Smooth muscle cell (in vitro differentiated cells): ENCODE measurements at regions not wholly inside any gene's neighbourhood (a gene's known extent, or its start where the extent isn't known, plus 50 kb on each side); places are given as distances from the start of the nearest gene placed in this dataset.

Source experiments
- DNase-seq: peaks from one replicate; lab custom pipeline; 2025; ENCODE audit not compliant: unreplicated experiment; lab: John Stamatoyannopoulos, UW
- H2AFZ ChIP-seq: fragments of 200-600 bp; sonication (generic); 2 replicates; pipeline ENCODE4 v1.6.0; 2016; ENCODE audit warnings: antibody characterized with exemption, low read depth, mild to moderate bottlenecking
- H3F3A ChIP-seq: fragments of 200-600 bp; sonication (generic); 2 replicates; pipeline ENCODE4 v1.6.0; 2017; ENCODE audit warnings: antibody characterized with exemption, low read depth
- H3K27ac ChIP-seq: fragments of 200-600 bp; sonication (generic); 2 replicates; pipeline ENCODE4 v1.5.1; 2016; ENCODE audit warnings: low read depth, mild to moderate bottlenecking
- H3K27me3 ChIP-seq: fragments of 200-600 bp; sonication (generic); 2 replicates; pipeline ENCODE4 v1.6.1; 2016; ENCODE audit warnings: low read depth, mild to moderate bottlenecking
- H3K36me3 ChIP-seq: fragments of 200-600 bp; sonication (generic); 2 replicates; pipeline ENCODE4 v1.5.1; 2016; ENCODE audit warnings: low read depth
- H3K4me1 ChIP-seq: fragments of 200-600 bp; sonication (generic); 2 replicates; pipeline ENCODE4 v1.5.1; 2016; ENCODE audit warnings: low read depth
- H3K4me2 ChIP-seq: fragments of 200-600 bp; sonication (generic); 2 replicates; pipeline ENCODE4 v1.6.0; 2016; ENCODE audit warnings: mild to moderate bottlenecking
- H3K4me3 ChIP-seq: fragments of 200-600 bp; sonication (generic); 2 replicates; pipeline ENCODE4 v1.5.1; 2016; ENCODE audit warnings: mild to moderate bottlenecking
- H3K79me2 ChIP-seq: fragments of 200-600 bp; sonication (generic); 2 replicates; pipeline ENCODE4 v1.6.0; 2016; ENCODE audit warnings: low read depth, mild to moderate bottlenecking
- H3K9ac ChIP-seq: fragments of 200-600 bp; sonication (generic); 2 replicates; pipeline ENCODE4 v1.6.0; 2016; ENCODE audit warnings: low read depth
- H3K9me3 ChIP-seq: fragments of 200-600 bp; sonication (generic); replicated peaks from 2 replicates; pipeline ENCODE4 v1.5.1; 2016; ENCODE audit warnings: low read depth
- H4K20me1 ChIP-seq: fragments of 200-600 bp; sonication (generic); 2 replicates; pipeline ENCODE4 v1.6.0; 2016; ENCODE audit warnings: low read depth
- WGBS: methylation state at CpG from one replicate; pipeline ENCODE4 v1.1.7; 2016; ENCODE audit warnings: low lambda C conversion rate; 5-methylcytosine and 5-hydroxymethylcytosine counted together
- TF ChIP-seq, protein P1 (sequence below): fragments of 200-600 bp; sonication (generic); IDR thresholded peaks from 2 replicates; pipeline ENCODE4 v1.5.1; 2017; ENCODE audit warnings: borderline replicate concordance, mild to moderate bottlenecking, antibody characterized with exemption; ENCODE audit not compliant: insufficient read depth, poor library complexity, severe bottlenecking

DNA sequence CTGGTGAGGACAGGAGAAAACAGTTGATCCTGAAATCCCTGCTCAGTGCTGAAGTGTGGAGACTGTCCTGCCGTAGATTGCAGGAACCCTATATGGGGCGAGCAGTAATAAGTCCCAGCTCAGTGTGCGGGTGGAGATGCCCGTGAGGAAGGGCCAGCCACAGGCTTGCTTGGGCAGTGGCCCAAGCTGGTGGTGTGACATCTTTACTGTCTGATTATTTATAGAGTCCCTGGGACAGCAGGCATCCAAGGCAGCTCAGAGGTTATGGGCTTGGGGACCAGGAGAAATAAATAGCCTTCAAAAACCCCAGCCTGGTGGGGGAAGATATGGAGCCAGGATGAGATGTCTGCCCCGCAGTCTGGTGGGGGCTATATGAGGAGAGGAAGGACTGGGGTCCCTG is 170.7 kb upstream of the POU3F1 start:
- no peak for DNase-seq
- H3K4me2 ChIP-seq, result no peak overlapping the region
- H4K20me1 ChIP-seq, result no peaks in the 10 kb centered on the region
- no peak overlapping the region for H2AFZ ChIP-seq
- no peaks in the 10 kb centered on the region for H3K9me3 ChIP-seq
- 88% methylated on average over 5 of the region's 5 CpGs for WGBS
- no peak overlapping the region for H3K9ac ChIP-seq
- no peaks in the 10 kb centered on the region for H3F3A ChIP-seq
- no peaks in the 10 kb centered on the region for H3K79me2 ChIP-seq
- no peaks in the 10 kb centered on the region for H3K36me3 ChIP-seq
- no peak overlapping the region for H3K27ac ChIP-seq
- peaks cover under 1% of the 10 kb centered on the region for H3K27me3 ChIP-seq
- TF ChIP-seq, protein P1, sequence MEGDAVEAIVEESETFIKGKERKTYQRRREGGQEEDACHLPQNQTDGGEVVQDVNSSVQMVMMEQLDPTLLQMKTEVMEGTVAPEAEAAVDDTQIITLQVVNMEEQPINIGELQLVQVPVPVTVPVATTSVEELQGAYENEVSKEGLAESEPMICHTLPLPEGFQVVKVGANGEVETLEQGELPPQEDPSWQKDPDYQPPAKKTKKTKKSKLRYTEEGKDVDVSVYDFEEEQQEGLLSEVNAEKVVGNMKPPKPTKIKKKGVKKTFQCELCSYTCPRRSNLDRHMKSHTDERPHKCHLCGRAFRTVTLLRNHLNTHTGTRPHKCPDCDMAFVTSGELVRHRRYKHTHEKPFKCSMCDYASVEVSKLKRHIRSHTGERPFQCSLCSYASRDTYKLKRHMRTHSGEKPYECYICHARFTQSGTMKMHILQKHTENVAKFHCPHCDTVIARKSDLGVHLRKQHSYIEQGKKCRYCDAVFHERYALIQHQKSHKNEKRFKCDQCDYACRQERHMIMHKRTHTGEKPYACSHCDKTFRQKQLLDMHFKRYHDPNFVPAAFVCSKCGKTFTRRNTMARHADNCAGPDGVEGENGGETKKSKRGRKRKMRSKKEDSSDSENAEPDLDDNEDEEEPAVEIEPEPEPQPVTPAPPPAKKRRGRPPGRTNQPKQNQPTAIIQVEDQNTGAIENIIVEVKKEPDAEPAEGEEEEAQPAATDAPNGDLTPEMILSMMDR, result no peak
- peaks cover 12% of the 10 kb centered on the region for H3K4me1 ChIP-seq
- no peak overlapping the region for H3K4me3 ChIP-seq

DNA sequence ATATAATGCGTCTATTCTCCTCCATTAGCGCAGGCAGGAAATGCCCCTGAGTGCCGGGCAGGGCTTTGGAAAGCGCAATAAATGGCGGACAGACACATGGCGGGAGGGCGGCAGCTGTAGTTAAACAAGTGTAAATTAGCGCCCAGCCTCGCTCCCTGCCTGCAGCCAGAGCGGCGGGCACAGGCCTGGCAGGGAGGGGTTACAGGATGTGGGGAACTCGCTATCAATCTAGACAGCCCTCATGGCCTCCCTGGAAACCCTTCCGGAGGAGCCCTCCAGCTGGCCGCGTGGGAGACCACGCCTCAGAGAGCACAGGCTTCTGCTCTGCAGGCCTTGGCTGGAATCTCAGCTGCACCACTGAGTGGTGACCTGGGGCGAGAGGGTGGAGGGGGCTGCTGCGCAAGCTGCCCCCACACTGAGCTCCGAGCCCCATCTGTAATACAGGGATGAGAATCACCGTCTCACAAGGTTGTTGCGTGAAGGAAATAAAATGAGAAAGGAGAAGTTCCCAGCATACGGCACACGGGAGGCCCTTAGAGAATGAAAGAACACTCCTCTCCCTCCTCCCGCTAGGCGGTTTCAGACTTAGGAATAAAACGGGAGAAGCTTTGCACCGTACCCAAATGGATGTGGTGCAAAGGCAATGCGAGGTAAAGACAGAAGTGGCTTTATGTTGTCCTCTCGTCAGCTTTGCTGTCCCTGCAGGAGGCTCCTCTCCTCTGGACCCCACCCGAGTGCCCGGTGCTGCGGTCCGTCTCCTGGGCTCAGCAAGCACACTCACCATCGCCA is 167.2 kb upstream of the POU3F1 start:
- whole genome bisulfite sequencing, result 92% methylated on average over 34 of the region's 34 CpGs
- H3K27me3 ChIP-seq, result peaks cover 5% of the 10 kb centered on the region
- no peak overlapping the region for H2AFZ ChIP-seq

DNA sequence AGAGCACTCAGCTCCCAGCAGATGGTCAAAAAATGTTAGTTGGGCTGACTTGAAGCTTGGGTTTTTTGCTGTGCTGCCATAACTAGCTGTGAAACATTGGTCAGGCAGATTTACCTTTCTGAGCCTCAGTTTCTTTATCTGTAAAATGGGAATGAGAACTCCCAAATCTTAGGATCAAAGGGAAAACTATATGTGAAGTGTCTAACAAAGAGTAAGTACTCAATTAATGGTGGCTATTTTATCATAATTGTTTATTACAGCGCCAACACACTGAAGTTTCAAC is 164.2 kb upstream of the POU3F1 start:
- H3K9me3 ChIP-seq, result no peaks in the 10 kb centered on the region
- no peaks in the 10 kb centered on the region for H3K79me2 ChIP-seq
- no peaks in the 10 kb centered on the region for H3K4me1 ChIP-seq
- WGBS, result 95% methylated on average over 1 of the region's 1 CpG
- TF ChIP-seq, protein P1, result no peak
- H3K4me3 ChIP-seq, result no peak overlapping the region
- H3K27ac ChIP-seq, result no peak overlapping the region
- H4K20me1 ChIP-seq, result no peaks in the 10 kb centered on the region
- H3K4me2 ChIP-seq, result no peak overlapping the region
- DNase-seq, result no peak
- H3K9ac ChIP-seq, result no peak overlapping the region
- no peaks in the 10 kb centered on the region for H3F3A ChIP-seq
- H3K27me3 ChIP-seq, result peaks cover 5% of the 10 kb centered on the region
- no peak overlapping the region for H2AFZ ChIP-seq
- H3K36me3 ChIP-seq, result no peaks in the 10 kb centered on the region

More for the DNA sequence above, 167.2 kb upstream of the POU3F1 start:
- Histone ChIP-seq H3K4me3 (no peak overlapping the region), H3K4me2 (no peak overlapping the region), H3K36me3 (no peaks in the 10 kb centered on the region), H3F3A (no peaks in the 10 kb centered on the region), H3K27ac (no peak overlapping the region), H4K20me1 (no peaks in the 10 kb centered on the region), H3K79me2 (no peaks in the 10 kb centered on the region), H3K4me1 (no peaks in the 10 kb centered on the region), H3K9ac (no peak overlapping the region), H3K9me3 (no peaks in the 10 kb centered on the region)
- TF ChIP-seq, protein P1, result no peak
- no peak for DNase-seq
